ENCODE measurements at regions not wholly inside any gene's neighbourhood (a gene's known extent, or its start where the extent isn't known, plus 50 kb on each side); places are given as distances from the start of the nearest gene placed in this dataset.

DNA sequence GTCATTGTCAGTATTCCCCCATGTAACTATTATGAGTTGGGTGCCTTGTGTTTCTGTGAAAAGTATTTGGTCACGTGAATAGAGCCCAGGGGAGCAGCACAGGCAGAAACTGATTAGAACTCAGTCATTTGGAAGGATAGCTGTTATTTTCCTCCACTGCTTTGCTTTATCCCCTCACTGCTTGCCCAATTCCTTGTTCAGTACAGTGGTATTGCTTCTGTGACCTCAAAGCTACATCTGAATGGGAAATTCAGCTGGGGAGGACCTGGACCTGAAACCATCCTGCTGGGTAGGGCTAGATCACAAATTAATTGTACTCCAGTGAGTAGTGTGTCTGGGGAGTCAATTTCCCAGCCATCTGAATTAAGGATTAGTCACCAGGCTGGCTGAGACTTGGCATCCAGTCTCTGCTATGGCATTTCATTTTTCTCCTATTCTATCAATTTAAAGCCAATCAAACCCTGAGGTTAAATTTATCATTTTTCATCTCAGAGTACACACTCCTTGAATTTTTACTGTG lies 1231.6 kb upstream of the GYPC start (continued):
- TF ChIP-seq, protein P1, sequence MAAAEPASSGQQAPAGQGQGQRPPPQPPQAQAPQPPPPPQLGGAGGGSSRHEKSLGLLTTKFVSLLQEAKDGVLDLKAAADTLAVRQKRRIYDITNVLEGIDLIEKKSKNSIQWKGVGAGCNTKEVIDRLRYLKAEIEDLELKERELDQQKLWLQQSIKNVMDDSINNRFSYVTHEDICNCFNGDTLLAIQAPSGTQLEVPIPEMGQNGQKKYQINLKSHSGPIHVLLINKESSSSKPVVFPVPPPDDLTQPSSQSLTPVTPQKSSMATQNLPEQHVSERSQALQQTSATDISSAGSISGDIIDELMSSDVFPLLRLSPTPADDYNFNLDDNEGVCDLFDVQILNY (CRISPR knock-in tag; IDR thresholded peaks at IDR 0.05), result no peak
- TF ChIP-seq ZNF423 (CRISPR knock-in tag; IDR thresholded peaks at IDR 0.05) (no peak), TP53 (CRISPR knock-in tag; IDR thresholded peaks at IDR 0.05) (no peak), ZNF219 (CRISPR knock-in tag; IDR thresholded peaks at IDR 0.05; ENCODE audit: borderline replicate concordance) (no peak)
- TF ChIP-seq, protein P2, sequence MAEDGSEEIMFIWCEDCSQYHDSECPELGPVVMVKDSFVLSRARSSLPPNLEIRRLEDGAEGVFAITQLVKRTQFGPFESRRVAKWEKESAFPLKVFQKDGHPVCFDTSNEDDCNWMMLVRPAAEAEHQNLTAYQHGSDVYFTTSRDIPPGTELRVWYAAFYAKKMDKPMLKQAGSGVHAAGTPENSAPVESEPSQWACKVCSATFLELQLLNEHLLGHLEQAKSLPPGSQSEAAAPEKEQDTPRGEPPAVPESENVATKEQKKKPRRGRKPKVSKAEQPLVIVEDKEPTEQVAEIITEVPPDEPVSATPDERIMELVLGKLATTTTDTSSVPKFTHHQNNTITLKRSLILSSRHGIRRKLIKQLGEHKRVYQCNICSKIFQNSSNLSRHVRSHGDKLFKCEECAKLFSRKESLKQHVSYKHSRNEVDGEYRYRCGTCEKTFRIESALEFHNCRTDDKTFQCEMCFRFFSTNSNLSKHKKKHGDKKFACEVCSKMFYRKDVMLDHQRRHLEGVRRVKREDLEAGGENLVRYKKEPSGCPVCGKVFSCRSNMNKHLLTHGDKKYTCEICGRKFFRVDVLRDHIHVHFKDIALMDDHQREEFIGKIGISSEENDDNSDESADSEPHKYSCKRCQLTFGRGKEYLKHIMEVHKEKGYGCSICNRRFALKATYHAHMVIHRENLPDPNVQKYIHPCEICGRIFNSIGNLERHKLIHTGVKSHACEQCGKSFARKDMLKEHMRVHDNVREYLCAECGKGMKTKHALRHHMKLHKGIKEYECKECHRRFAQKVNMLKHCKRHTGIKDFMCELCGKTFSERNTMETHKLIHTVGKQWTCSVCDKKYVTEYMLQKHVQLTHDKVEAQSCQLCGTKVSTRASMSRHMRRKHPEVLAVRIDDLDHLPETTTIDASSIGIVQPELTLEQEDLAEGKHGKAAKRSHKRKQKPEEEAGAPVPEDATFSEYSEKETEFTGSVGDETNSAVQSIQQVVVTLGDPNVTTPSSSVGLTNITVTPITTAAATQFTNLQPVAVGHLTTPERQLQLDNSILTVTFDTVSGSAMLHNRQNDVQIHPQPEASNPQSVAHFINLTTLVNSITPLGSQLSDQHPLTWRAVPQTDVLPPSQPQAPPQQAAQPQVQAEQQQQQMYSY (CRISPR knock-in tag; IDR thresholded peaks at IDR 0.05), result no peak

DNA sequence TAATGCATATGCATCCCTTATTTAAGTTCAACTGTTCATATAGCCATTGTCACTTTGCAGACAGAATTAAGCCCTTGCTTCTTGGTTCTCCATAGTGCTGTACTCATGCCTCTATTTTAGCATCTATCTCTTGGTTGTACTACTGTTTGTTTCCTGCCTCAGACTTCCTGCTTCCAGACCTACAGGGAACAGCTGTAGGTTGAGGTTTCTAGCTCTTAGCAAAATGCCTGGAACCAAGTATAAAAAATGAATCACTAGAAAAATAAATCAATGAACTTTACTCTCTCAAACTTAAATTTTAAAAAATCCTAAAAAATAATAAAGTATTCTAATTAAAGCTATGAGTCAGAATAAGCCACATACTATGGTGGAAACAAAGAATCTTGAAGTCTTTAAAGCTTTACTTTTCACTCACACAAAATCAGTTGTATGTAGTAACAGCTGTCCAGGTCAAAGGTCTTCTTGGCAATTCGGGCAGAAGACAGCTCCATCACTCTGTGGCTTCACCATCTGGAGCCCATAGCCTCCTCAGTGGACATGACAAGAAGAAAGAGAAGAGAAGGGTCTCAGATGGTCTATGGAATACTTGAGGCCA lies 1228.1 kb upstream of the GYPC start:
- H3K4me1 Mint-ChIP-seq, result no peaks in the 10 kb centered on the region
- ChIA-PET CTCF (no interaction called here), POLR2A (no interaction called here)
- DNase-seq (ENCODE audit: low spot score) (no peak), ATAC-seq (no peak)
- H3K9me3 Mint-ChIP-seq, result peaks cover 18% of the 10 kb centered on the region
- TF ChIP-seq NR1H2 (CRISPR knock-in tag; IDR thresholded peaks at IDR 0.05) (no peak), ETV6 (CRISPR knock-in tag; IDR thresholded peaks at IDR 0.05) (no peak), IRF2 (CRISPR knock-in tag; IDR thresholded peaks at IDR 0.05; ENCODE audit: borderline replicate concordance, low read depth) (no peak), ATF1 (CRISPR knock-in tag; IDR thresholded peaks at IDR 0.05) (no peak)
- TF ChIP-seq, protein P1 (CRISPR knock-in tag; IDR thresholded peaks at IDR 0.05), result no peak
- TF ChIP-seq, protein P3, sequence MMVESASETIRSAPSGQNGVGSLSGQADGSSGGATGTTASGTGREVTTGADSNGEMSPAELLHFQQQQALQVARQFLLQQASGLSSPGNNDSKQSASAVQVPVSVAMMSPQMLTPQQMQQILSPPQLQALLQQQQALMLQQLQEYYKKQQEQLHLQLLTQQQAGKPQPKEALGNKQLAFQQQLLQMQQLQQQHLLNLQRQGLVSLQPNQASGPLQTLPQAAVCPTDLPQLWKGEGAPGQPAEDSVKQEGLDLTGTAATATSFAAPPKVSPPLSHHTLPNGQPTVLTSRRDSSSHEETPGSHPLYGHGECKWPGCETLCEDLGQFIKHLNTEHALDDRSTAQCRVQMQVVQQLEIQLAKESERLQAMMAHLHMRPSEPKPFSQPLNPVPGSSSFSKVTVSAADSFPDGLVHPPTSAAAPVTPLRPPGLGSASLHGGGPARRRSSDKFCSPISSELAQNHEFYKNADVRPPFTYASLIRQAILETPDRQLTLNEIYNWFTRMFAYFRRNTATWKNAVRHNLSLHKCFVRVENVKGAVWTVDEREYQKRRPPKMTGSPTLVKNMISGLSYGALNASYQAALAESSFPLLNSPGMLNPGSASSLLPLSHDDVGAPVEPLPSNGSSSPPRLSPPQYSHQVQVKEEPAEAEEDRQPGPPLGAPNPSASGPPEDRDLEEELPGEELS (CRISPR knock-in tag; IDR thresholded peaks at IDR 0.05), result no peak
- TF ChIP-seq, protein P4, sequence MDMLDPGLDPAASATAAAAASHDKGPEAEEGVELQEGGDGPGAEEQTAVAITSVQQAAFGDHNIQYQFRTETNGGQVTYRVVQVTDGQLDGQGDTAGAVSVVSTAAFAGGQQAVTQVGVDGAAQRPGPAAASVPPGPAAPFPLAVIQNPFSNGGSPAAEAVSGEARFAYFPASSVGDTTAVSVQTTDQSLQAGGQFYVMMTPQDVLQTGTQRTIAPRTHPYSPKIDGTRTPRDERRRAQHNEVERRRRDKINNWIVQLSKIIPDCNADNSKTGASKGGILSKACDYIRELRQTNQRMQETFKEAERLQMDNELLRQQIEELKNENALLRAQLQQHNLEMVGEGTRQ (CRISPR knock-in tag; IDR thresholded peaks at IDR 0.05), result no peak
- TF ChIP-seq, protein P5, sequence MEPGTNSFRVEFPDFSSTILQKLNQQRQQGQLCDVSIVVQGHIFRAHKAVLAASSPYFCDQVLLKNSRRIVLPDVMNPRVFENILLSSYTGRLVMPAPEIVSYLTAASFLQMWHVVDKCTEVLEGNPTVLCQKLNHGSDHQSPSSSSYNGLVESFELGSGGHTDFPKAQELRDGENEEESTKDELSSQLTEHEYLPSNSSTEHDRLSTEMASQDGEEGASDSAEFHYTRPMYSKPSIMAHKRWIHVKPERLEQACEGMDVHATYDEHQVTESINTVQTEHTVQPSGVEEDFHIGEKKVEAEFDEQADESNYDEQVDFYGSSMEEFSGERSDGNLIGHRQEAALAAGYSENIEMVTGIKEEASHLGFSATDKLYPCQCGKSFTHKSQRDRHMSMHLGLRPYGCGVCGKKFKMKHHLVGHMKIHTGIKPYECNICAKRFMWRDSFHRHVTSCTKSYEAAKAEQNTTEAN (CRISPR knock-in tag; IDR thresholded peaks at IDR 0.05), result no peak
- TF ChIP-seq, protein P6, sequence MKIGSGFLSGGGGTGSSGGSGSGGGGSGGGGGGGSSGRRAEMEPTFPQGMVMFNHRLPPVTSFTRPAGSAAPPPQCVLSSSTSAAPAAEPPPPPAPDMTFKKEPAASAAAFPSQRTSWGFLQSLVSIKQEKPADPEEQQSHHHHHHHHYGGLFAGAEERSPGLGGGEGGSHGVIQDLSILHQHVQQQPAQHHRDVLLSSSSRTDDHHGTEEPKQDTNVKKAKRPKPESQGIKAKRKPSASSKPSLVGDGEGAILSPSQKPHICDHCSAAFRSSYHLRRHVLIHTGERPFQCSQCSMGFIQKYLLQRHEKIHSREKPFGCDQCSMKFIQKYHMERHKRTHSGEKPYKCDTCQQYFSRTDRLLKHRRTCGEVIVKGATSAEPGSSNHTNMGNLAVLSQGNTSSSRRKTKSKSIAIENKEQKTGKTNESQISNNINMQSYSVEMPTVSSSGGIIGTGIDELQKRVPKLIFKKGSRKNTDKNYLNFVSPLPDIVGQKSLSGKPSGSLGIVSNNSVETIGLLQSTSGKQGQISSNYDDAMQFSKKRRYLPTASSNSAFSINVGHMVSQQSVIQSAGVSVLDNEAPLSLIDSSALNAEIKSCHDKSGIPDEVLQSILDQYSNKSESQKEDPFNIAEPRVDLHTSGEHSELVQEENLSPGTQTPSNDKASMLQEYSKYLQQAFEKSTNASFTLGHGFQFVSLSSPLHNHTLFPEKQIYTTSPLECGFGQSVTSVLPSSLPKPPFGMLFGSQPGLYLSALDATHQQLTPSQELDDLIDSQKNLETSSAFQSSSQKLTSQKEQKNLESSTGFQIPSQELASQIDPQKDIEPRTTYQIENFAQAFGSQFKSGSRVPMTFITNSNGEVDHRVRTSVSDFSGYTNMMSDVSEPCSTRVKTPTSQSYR (CRISPR knock-in tag; IDR thresholded peaks at IDR 0.05), result no peak
- no peak overlapping the region for H3K27ac Mint-ChIP-seq
- H3K36me3 Mint-ChIP-seq, result 0 out of 2 replicates have a peak, but pooled peaks cover 3% of the 10 kb centered on the region
- no peaks in the 10 kb centered on the region for H3K27me3 Mint-ChIP-seq (ENCODE audit: low read depth)
- no peak overlapping the region for H3K4me3 Mint-ChIP-seq

All from WTC11 (cell line).